Middle frontal gyrus (tissue), 1 donor: ENCODE measurements at regions not wholly inside any gene's neighbourhood (a gene's known extent, or its start where the extent isn't known, plus 50 kb on each side); places are given as distances from the start of the nearest gene placed in this dataset.
A peak's percentile ranks its signal among the peaks of the same experiment; 100 is the strongest.
"Not testable (repeated sequence)": the region's sequence is repeated elsewhere in the genome, so short reads cannot be mapped to it uniquely, and the experiment has no call there.

ENCODE experiments used
- DNase-seq: peaks from one replicate; pipeline ENCODE4 v3.0.0-alpha.2; 2015; ENCODE audit warnings: low spot score; ENCODE audit errors: extremely low spot score

- DNase-seq = no peak
Measured at GRCh38 chr15:99455789-99456160, 110.0 kb upstream of the MEF2A start.

- no peak for DNase-seq
Measured at GRCh38 chr15:99464137-99464536, 101.6 kb upstream of the MEF2A start.

GRCh38 chr15:99466701-99467337 lies 99.0 kb upstream of the MEF2A start:
- no peak for DNase-seq

GRCh38 chr15:99467338-99467720 lies 98.5 kb upstream of the MEF2A start:
- no peak for DNase-seq

GRCh38 chr15:99467853-99468464 lies 97.8 kb upstream of the MEF2A start:
- no peak for DNase-seq

GRCh38 chr15:99470204-99470603 lies 95.6 kb upstream of the MEF2A start:
- DNase-seq = not testable (repeated sequence)

GRCh38 chr15:99472416-99473145 lies 93.2 kb upstream of the MEF2A start:
- no peak for DNase-seq

GRCh38 chr15:99473981-99474906 lies 91.5 kb upstream of the MEF2A start:
- DNase-seq = no peak

- DNase-seq = no peak
Measured at GRCh38 chr15:99474909-99475753, 90.7 kb upstream of the MEF2A start.

GRCh38 chr15:99475754-99476412 lies 89.9 kb upstream of the MEF2A start:
- no peak for DNase-seq

GRCh38 chr15:99476413-99477222 lies 89.2 kb upstream of the MEF2A start:
- DNase-seq = peak; percentile 40

GRCh38 chr15:99477791-99478471 lies 87.9 kb upstream of the MEF2A start:
- no peak for DNase-seq

- no peak for DNase-seq
Measured at GRCh38 chr15:99478977-99479376, 86.8 kb upstream of the MEF2A start.

GRCh38 chr15:99480016-99480810 lies 85.6 kb upstream of the MEF2A start:
- no peak for DNase-seq

GRCh38 chr15:99481113-99481950 lies 84.5 kb upstream of the MEF2A start:
- no peak for DNase-seq

- no peak for DNase-seq
Measured at GRCh38 chr15:99481951-99482230, 83.9 kb upstream of the MEF2A start.

GRCh38 chr15:99482993-99483392 lies 82.8 kb upstream of the MEF2A start:
- no peak for DNase-seq
